RWPE2 (cell line): ENCODE measurements at regions not wholly inside any gene's neighbourhood (a gene's known extent, or its start where the extent isn't known, plus 50 kb on each side); places are given as distances from the start of the nearest gene placed in this dataset.

ENCODE experiments used
- ATAC-seq: fragments of 200-7000 bp; cut with Tn5 transposase; 3 replicates; pipeline ENCODE4 v1.9.1; 2021; ENCODE audit warnings: low read depth
- DNase-seq: peaks from one replicate; pipeline ENCODE4 v3.0.0-alpha.2; 2020; ENCODE audit warnings: low spot score
- H3K27ac ChIP-seq: fragments of 450-650 bp; 2 replicates; pipeline ENCODE4 v1.5.1; 2017; ENCODE audit warnings: mild to moderate bottlenecking; ENCODE audit not compliant: poor library complexity, severe bottlenecking
- H3K27me3 ChIP-seq: fragments of 250-450 bp; sonication (Bioruptor Pico); 2 replicates; pipeline ENCODE4 v1.5.1; 2021; ENCODE audit warnings: mild to moderate bottlenecking, moderate library complexity; ENCODE audit not compliant: insufficient read depth, poor library complexity, severe bottlenecking
- H3K36me3 ChIP-seq: fragments of 250-450 bp; sonication (Bioruptor Pico); 2 replicates; pipeline ENCODE4 v1.5.1; 2020; ENCODE audit warnings: low read depth, mild to moderate bottlenecking, moderate library complexity
- H3K4me1 ChIP-seq: fragments of 250-450 bp; sonication (Bioruptor Pico); 2 replicates; pipeline ENCODE4 v1.5.1; 2021; ENCODE audit warnings: mild to moderate bottlenecking, moderate library complexity; ENCODE audit not compliant: insufficient read depth, poor library complexity, severe bottlenecking
- H3K4me3 ChIP-seq: fragments of 250-450 bp; sonication (Bioruptor Pico); 2 replicates; pipeline ENCODE4 v1.5.1; 2021; ENCODE audit warnings: mild to moderate bottlenecking, moderate library complexity; ENCODE audit not compliant: severe bottlenecking
- H3K9me3 ChIP-seq: fragments of 250-450 bp; sonication (Bioruptor Pico); 2 replicates; pipeline ENCODE4 v1.5.1; 2021; ENCODE audit warnings: mild to moderate bottlenecking, moderate library complexity; ENCODE audit not compliant: severe bottlenecking
- CTCF ChIP-seq: fragments of 450-650 bp; IDR thresholded peaks from one replicate; pipeline ENCODE4 v1.5.1; 2017; ENCODE audit warnings: mild to moderate bottlenecking, moderate library complexity; ENCODE audit not compliant: poor library complexity, severe bottlenecking

- Histone ChIP-seq H3K4me1 (no peaks in the 10 kb centered on the region), H3K4me3 (no peak overlapping the region), H3K36me3 (no peaks in the 10 kb centered on the region), H3K27me3 (no peaks in the 10 kb centered on the region), H3K27ac (no peak overlapping the region), H3K9me3 (no peaks in the 10 kb centered on the region)
- DNase-seq: no peak
- no peak for TF ChIP-seq CTCF
- ATAC-seq: no peak
These were observed 52.0 kb upstream of the TMPRSS2 start for GRCh38 chr21:41559658-41560631.

DNA sequence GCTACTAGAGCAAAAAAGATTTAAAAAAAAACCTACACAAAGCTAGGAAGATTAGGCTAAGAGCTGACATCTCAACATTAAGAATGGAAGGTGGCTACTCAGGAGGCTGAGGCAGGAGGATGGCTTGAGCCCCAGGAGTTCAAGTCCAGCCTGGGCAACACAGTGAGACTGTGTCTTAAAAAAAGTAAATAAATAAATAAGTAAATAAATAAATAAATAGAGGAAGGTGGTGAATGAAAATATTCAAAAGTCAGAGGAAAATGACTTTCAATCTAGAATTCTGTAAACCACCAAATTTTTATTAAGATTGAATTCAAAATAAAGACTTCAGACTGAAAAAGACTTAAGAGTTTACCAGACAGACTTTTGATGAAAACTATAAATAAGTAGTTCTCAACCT is 50.9 kb upstream of the TMPRSS2 start:
- H3K27ac ChIP-seq: no peak overlapping the region
- no peak overlapping the region for H3K4me3 ChIP-seq
- DNase-seq (no peak), ATAC-seq (no peak)
- TF ChIP-seq CTCF: no peak
- no peaks in the 10 kb centered on the region for H3K27me3 ChIP-seq
- no peaks in the 10 kb centered on the region for H3K9me3 ChIP-seq
- no peaks in the 10 kb centered on the region for H3K36me3 ChIP-seq
- no peaks in the 10 kb centered on the region for H3K4me1 ChIP-seq

GRCh38 chr21:41557884-41558283 is 49.9 kb upstream of the TMPRSS2 start:
- TF ChIP-seq CTCF: no peak
- Histone ChIP-seq H3K4me1 (no peaks in the 10 kb centered on the region), H3K36me3 (no peaks in the 10 kb centered on the region), H3K4me3 (no peak overlapping the region), H3K9me3 (no peaks in the 10 kb centered on the region), H3K27ac (no peak overlapping the region), H3K27me3 (no peaks in the 10 kb centered on the region)
- ATAC-seq: no peak
- DNase-seq: no peak
